ENCODE measurements at regions not wholly inside any gene's neighbourhood (a gene's known extent, or its start where the extent isn't known, plus 50 kb on each side); places are given as distances from the start of the nearest gene placed in this dataset.

- peak; percentile 73 for ATAC-seq (ENCODE audit: low FRiP score in 2 of 2)
- WGBS, 2 donors, result 31 to 40% methylated on average over 2 of the region's 2 CpGs
- H3K27me3 ChIP-seq, result no peaks in the 10 kb centered on the region
- TF ChIP-seq POLR2A (IDR thresholded peaks at IDR 0.05) (no peak), EP300 (IDR thresholded peaks at IDR 0.05) (peak in 2 of 4 donors; percentile 55 to 77), POLR2AphosphoS5 (IDR thresholded peaks at IDR 0.05) (peak; percentile 21 to 39), CTCF (IDR thresholded peaks at IDR 0.05) (no peak)
- H3K36me3 ChIP-seq, result no peaks in the 10 kb centered on the region
- peak overlapping the region in 3 of 4 donors; percentile 14 to 70 (median 19) for H3K27ac ChIP-seq
- DNase-seq, result peak in 1 of 2 donors; percentile 30
- H3K4me1 ChIP-seq, result peaks cover 13 to 16% (median 15%) of the 10 kb centered on the region in 4 donors
- H3K9me3 ChIP-seq, result no peaks in the 10 kb centered on the region
- no peak overlapping the region for H3K4me3 ChIP-seq
Observed at GRCh38 chr6:155528982-155529453, 73.4 kb upstream of the NOX3 start.

DNA sequence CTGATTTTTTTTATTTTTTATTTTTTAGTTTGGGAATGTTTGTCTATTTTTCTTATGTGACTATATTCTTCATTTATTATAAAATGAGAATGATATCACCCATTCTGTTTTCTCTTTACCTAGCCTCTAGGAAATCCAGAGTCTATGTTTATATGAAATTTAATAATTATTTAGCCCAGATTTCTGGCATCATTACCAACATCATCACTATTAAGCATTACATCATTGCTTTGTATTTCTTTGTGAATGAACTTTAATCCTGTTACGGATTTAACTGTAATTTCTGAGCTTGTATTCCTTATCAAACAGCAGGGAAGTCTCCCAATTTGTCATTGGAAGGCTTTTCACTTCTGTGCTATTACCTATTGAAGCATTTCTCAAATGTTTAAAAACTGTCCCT, 72.7 kb upstream of the NOX3 start:
- no peak for TF ChIP-seq EP300 (IDR thresholded peaks at IDR 0.05)
- TF ChIP-seq POLR2A (IDR thresholded peaks at IDR 0.05), result no peak
- TF ChIP-seq POLR2AphosphoS5 (IDR thresholded peaks at IDR 0.05), result no peak
- TF ChIP-seq CTCF (IDR thresholded peaks at IDR 0.05), result no peak
- no peak overlapping the region for H3K4me3 ChIP-seq
- H3K9me3 ChIP-seq, result no peaks in the 10 kb centered on the region
- ATAC-seq (ENCODE audit: low FRiP score in 2 of 2), result no peak
- peak overlapping the region in 3 of 4 donors; percentile 14 to 70 (median 19) for H3K27ac ChIP-seq
- peaks cover 13 to 16% (median 15%) of the 10 kb centered on the region in 4 donors for H3K4me1 ChIP-seq
- WGBS, 2 donors, result 83 to 87% methylated on average over 1 of the region's 1 CpG
- H3K36me3 ChIP-seq, result no peaks in the 10 kb centered on the region
- DNase-seq, result no peak
- no peaks in the 10 kb centered on the region for H3K27me3 ChIP-seq

DNA sequence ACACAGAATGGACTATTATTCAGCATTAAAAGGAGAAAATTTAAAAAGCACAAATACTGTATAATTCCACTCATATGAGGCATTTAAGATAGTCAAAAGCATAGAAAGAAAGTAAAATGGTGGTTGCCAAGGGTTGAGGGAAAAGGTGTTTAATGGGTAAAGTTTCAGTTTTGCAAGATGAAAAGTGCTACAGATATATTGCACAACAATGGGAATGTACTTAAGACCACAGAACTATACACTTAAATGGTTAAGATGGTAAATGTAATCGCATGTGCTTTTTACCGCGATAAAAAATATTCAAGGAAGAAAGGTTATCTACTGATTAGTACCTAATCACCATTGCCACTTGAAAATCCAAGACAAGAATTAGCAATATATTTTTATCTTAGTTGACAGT, 71.8 kb upstream of the NOX3 start:
- Histone ChIP-seq H3K4me1 (peaks cover 13 to 16% (median 15%) of the 10 kb centered on the region in 4 donors), H3K27ac (no peak overlapping the region), H3K9me3 (no peaks in the 10 kb centered on the region), H3K4me3 (no peak overlapping the region), H3K27me3 (no peaks in the 10 kb centered on the region), H3K36me3 (no peaks in the 10 kb centered on the region)
- 84 to 86% methylated on average over 3 of the region's 3 CpGs for WGBS, 2 donors
- DNase-seq, result no peak
- TF ChIP-seq CTCF (IDR thresholded peaks at IDR 0.05), result no peak
- TF ChIP-seq POLR2AphosphoS5 (IDR thresholded peaks at IDR 0.05), result no peak
- TF ChIP-seq POLR2A (IDR thresholded peaks at IDR 0.05), result no peak
- ATAC-seq (ENCODE audit: low FRiP score in 2 of 2), result no peak

DNA sequence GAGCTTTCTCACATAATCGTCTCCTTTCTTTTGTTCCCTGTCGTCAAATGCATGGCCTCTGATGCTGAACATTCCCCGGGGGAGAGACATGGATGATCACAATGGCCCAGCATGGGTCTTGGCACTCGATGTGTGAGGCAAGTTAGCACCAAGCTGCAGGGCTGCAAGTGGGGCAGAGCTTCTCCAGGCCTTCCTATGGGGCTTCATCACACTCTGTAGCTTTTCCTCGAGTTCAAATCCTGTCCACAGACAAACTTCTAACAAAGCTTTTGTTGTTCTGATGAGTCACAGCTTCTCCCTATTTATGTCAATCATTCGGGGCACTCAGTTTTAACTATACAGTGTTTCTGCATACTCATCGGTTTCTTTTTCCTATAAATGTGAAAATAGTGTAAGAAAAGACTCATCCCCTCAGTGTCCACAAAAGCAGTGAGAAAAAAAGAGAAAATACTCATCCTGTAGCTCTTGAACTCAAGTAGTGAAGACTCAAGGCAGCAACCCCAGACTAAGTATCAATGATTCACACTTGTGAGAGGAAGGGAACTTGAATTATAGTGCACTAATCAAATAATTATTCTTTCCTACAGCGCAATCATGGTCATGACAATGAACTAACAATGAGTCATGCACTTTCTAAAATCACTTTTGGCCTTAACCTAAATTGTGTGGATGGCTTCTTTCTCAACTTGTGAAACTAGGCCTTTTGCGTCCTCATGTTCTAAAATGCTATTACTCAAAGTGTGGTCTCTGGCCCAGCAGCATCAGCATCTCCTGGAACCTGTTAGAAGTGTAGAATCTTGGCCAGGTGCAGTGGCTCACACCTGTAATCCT, 68.4 kb upstream of the NOX3 start:
- no peaks in the 10 kb centered on the region for H3K36me3 ChIP-seq
- H3K4me3 ChIP-seq, result no peak overlapping the region
- no peak overlapping the region for H3K27ac ChIP-seq
- no peaks in the 10 kb centered on the region for H3K9me3 ChIP-seq
- DNase-seq (no peak), ATAC-seq (ENCODE audit: low FRiP score in 2 of 2) (no peak)
- TF ChIP-seq EP300 (IDR thresholded peaks at IDR 0.05), result no peak
- no peak for TF ChIP-seq CTCF (IDR thresholded peaks at IDR 0.05)
- no peak for TF ChIP-seq POLR2AphosphoS5 (IDR thresholded peaks at IDR 0.05)
- no peak for TF ChIP-seq POLR2A (IDR thresholded peaks at IDR 0.05)
- 70 to 76% methylated on average over 9 of the region's 9 CpGs for WGBS, 2 donors
- no peaks in the 10 kb centered on the region for H3K27me3 ChIP-seq
- H3K4me1 ChIP-seq, result peaks cover 1 to 8% (median 5%) of the 10 kb centered on the region in 4 donors

All from upper lobe of left lung (tissue), 6 donors.